ENCODE measurements at regions not wholly inside any gene's neighbourhood (a gene's known extent, or its start where the extent isn't known, plus 50 kb on each side); places are given as distances from the start of the nearest gene placed in this dataset.

DNA sequence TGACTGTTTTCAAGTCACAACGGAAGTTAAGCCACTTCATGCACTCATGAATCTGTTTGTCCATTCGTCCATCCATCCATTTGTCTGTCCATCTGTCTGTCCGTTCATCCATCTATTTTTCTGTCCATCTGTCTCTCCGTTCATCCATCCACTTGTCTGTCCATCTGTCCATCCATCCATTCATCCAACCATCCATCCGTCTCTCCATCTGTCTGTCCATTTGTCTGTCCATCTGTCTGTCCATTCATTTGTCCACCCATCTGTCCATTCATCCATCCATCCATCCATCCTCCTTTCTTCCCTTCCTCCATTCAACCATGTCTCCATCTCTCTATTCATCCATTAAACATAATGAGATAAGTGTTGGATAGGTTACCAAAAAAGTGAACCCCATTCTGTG is 123.5 kb upstream of the UQCRFS1 start:
- no peaks in the 10 kb centered on the region for H3K27me3 ChIP-seq (ENCODE audit: insufficient read depth, low read length, poor library complexity)
- no peak overlapping the region for H2AFZ ChIP-seq (ENCODE audit: low read depth, low read length)
- TF ChIP-seq, protein P1, sequence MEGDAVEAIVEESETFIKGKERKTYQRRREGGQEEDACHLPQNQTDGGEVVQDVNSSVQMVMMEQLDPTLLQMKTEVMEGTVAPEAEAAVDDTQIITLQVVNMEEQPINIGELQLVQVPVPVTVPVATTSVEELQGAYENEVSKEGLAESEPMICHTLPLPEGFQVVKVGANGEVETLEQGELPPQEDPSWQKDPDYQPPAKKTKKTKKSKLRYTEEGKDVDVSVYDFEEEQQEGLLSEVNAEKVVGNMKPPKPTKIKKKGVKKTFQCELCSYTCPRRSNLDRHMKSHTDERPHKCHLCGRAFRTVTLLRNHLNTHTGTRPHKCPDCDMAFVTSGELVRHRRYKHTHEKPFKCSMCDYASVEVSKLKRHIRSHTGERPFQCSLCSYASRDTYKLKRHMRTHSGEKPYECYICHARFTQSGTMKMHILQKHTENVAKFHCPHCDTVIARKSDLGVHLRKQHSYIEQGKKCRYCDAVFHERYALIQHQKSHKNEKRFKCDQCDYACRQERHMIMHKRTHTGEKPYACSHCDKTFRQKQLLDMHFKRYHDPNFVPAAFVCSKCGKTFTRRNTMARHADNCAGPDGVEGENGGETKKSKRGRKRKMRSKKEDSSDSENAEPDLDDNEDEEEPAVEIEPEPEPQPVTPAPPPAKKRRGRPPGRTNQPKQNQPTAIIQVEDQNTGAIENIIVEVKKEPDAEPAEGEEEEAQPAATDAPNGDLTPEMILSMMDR (IDR thresholded peaks at IDR 0.05; ENCODE audit: borderline replicate concordance, extremely low read depth, low read length, poor library complexity, severe bottlenecking): no peak
- TF ChIP-seq EZH2 (IDR thresholded peaks at IDR 0.05; ENCODE audit: borderline replicate concordance, low read depth, low read length, severe bottlenecking): no peak
- no peaks in the 10 kb centered on the region for H3K4me1 ChIP-seq (ENCODE audit: insufficient read depth, low read length)
- H3K9ac ChIP-seq (ENCODE audit: low read depth, low read length): no peak overlapping the region
- H3K9me3 ChIP-seq (ENCODE audit: insufficient read depth, low read length, severe bottlenecking): no peaks in the 10 kb centered on the region
- no peak overlapping the region for H3K4me3 ChIP-seq (ENCODE audit: low read depth in 1 of 2, low read length in 2 of 2)
- no peak overlapping the region for H3K4me2 ChIP-seq (ENCODE audit: insufficient read depth, low read length)
- H4K20me1 ChIP-seq (ENCODE audit: insufficient read depth, low read length): no peaks in the 10 kb centered on the region
- no peaks in the 10 kb centered on the region for H3K79me2 ChIP-seq (ENCODE audit: insufficient read depth, low read length)
- no peaks in the 10 kb centered on the region for H3K36me3 ChIP-seq (ENCODE audit: insufficient read depth, low read length)
- no peak overlapping the region for H3K27ac ChIP-seq (ENCODE audit: low read length)
- DNase-seq (no peak), ATAC-seq (ENCODE audit: insufficient read depth, low read depth) (no peak)

DNA sequence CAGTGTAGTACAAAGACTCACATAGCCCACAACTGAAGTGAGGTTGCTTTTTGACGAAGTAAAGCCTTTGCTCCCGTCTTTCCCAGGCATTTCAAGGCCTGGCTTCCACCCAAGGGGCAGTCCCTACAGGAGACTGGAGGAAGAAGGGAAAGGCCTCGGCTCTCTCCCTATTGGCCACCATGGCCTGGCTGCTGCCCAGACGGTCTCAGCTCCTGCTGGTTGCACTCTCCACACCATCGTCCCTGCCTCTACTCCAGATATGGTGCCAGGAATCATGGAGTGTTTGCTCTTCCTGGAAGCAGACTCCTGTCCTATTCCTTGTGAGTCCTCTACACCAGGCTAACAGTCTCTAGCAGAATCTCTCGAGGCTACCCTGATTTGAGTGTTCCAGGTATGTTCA is 124.1 kb upstream of the UQCRFS1 start:
- Histone ChIP-seq H3K4me3 (ENCODE audit: low read depth in 1 of 2, low read length in 2 of 2) (no peak overlapping the region), H3K27me3 (ENCODE audit: insufficient read depth, low read length, poor library complexity) (no peaks in the 10 kb centered on the region)

DNA sequence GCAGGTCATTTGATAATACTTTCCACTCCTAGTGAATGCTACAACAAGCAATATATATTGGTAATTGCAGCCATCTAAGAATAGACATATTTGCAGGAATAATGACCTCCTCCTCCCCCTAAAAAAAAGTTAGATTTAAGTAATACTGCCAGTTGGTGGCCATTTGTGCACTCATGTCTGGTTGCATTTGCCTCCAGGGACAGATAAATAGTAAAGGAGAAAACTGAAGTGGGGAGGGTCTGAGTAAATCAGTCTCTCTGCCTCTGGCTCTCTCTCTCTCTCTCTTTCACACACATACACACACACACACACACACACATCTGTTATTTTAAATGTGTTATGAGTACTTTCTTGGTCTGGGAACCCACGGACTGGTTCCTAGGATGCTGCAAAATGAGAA is 125.5 kb upstream of the UQCRFS1 start:
- Histone ChIP-seq H3K4me2 (ENCODE audit: insufficient read depth, low read length) (no peak overlapping the region), H2AFZ (ENCODE audit: low read depth, low read length) (no peak overlapping the region), H3K4me3 (ENCODE audit: low read depth in 1 of 2, low read length in 2 of 2) (no peak overlapping the region), H3K9me3 (ENCODE audit: insufficient read depth, low read length, severe bottlenecking) (no peaks in the 10 kb centered on the region), H3K9ac (ENCODE audit: low read depth, low read length) (no peak overlapping the region), H3K27ac (ENCODE audit: low read length) (no peak overlapping the region), H3K4me1 (ENCODE audit: insufficient read depth, low read length) (no peaks in the 10 kb centered on the region), H3K79me2 (ENCODE audit: insufficient read depth, low read length) (no peaks in the 10 kb centered on the region), H3K36me3 (ENCODE audit: insufficient read depth, low read length) (no peaks in the 10 kb centered on the region), H4K20me1 (ENCODE audit: insufficient read depth, low read length) (no peaks in the 10 kb centered on the region), H3K27me3 (ENCODE audit: insufficient read depth, low read length, poor library complexity) (no peaks in the 10 kb centered on the region)
- TF ChIP-seq, protein P1 (IDR thresholded peaks at IDR 0.05; ENCODE audit: borderline replicate concordance, extremely low read depth, low read length, poor library complexity, severe bottlenecking): no peak
- TF ChIP-seq EZH2 (IDR thresholded peaks at IDR 0.05; ENCODE audit: borderline replicate concordance, low read depth, low read length, severe bottlenecking): no peak
- no peak for ATAC-seq (ENCODE audit: insufficient read depth, low read depth)
- no peak for DNase-seq

More for the DNA sequence above, 124.1 kb upstream of the UQCRFS1 start:
- Histone ChIP-seq H3K27ac (ENCODE audit: low read length) (no peak overlapping the region), H3K9ac (ENCODE audit: low read depth, low read length) (no peak overlapping the region), H3K9me3 (ENCODE audit: insufficient read depth, low read length, severe bottlenecking) (no peaks in the 10 kb centered on the region), H3K36me3 (ENCODE audit: insufficient read depth, low read length) (no peaks in the 10 kb centered on the region), H3K79me2 (ENCODE audit: insufficient read depth, low read length) (no peaks in the 10 kb centered on the region), H4K20me1 (ENCODE audit: insufficient read depth, low read length) (no peaks in the 10 kb centered on the region), H2AFZ (ENCODE audit: low read depth, low read length) (no peak overlapping the region), H3K4me1 (ENCODE audit: insufficient read depth, low read length) (no peaks in the 10 kb centered on the region), H3K4me2 (ENCODE audit: insufficient read depth, low read length) (no peak overlapping the region)
- DNase-seq: no peak
- ATAC-seq (ENCODE audit: insufficient read depth, low read depth): no peak
- no peak for TF ChIP-seq EZH2 (IDR thresholded peaks at IDR 0.05; ENCODE audit: borderline replicate concordance, low read depth, low read length, severe bottlenecking)
- TF ChIP-seq, protein P1 (IDR thresholded peaks at IDR 0.05; ENCODE audit: borderline replicate concordance, extremely low read depth, low read length, poor library complexity, severe bottlenecking): no peak

DNA sequence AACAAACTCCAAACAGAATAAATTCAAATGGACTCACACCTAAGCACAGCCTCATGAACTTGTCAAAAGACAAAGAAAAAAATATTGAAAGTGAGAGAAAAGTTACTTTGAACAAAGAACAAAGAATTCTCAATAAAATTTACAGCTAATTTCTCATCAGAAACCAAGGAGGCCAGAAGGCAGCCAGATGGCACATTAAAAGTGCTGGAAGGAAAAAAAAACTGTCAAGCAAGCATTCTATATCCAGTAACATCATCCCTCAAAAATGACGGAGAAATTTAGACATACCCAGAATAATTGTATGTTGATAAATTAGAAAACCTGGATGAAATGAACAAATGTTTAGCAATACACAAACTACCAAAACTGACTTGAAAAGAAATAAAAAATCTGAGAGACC is 129.8 kb upstream of the UQCRFS1 start:
- ATAC-seq (ENCODE audit: insufficient read depth, low read depth): no peak
- no peak overlapping the region for H3K4me3 ChIP-seq (ENCODE audit: low read depth in 1 of 2, low read length in 2 of 2)

More for the DNA sequence above, 129.8 kb upstream of the UQCRFS1 start:
- no peaks in the 10 kb centered on the region for H3K36me3 ChIP-seq (ENCODE audit: insufficient read depth, low read length)
- no peak overlapping the region for H3K4me2 ChIP-seq (ENCODE audit: insufficient read depth, low read length)
- no peak overlapping the region for H3K27ac ChIP-seq (ENCODE audit: low read length)
- no peaks in the 10 kb centered on the region for H3K4me1 ChIP-seq (ENCODE audit: insufficient read depth, low read length)
- H3K79me2 ChIP-seq (ENCODE audit: insufficient read depth, low read length): no peaks in the 10 kb centered on the region
- H4K20me1 ChIP-seq (ENCODE audit: insufficient read depth, low read length): no peaks in the 10 kb centered on the region
- H3K27me3 ChIP-seq (ENCODE audit: insufficient read depth, low read length, poor library complexity): no peaks in the 10 kb centered on the region
- TF ChIP-seq, protein P1 (IDR thresholded peaks at IDR 0.05; ENCODE audit: borderline replicate concordance, extremely low read depth, low read length, poor library complexity, severe bottlenecking): no peak
- no peak for TF ChIP-seq EZH2 (IDR thresholded peaks at IDR 0.05; ENCODE audit: borderline replicate concordance, low read depth, low read length, severe bottlenecking)
- peaks cover 9% of the 10 kb centered on the region for H3K9me3 ChIP-seq (ENCODE audit: insufficient read depth, low read length, severe bottlenecking)
- no peak overlapping the region for H3K9ac ChIP-seq (ENCODE audit: low read depth, low read length)
- no peak for DNase-seq
- H2AFZ ChIP-seq (ENCODE audit: low read depth, low read length): no peak overlapping the region

Measured in DND-41 (cell line).